Fibroblast of the conjunctiva (primary cell): ENCODE measurements at regions not wholly inside any gene's neighbourhood (a gene's known extent, or its start where the extent isn't known, plus 50 kb on each side); places are given as distances from the start of the nearest gene placed in this dataset.

Experiments
- DNase-seq: peaks from one replicate; pipeline ENCODE4 v3.0.0-alpha.2; 2010; ENCODE audit warnings: low read depth

DNA sequence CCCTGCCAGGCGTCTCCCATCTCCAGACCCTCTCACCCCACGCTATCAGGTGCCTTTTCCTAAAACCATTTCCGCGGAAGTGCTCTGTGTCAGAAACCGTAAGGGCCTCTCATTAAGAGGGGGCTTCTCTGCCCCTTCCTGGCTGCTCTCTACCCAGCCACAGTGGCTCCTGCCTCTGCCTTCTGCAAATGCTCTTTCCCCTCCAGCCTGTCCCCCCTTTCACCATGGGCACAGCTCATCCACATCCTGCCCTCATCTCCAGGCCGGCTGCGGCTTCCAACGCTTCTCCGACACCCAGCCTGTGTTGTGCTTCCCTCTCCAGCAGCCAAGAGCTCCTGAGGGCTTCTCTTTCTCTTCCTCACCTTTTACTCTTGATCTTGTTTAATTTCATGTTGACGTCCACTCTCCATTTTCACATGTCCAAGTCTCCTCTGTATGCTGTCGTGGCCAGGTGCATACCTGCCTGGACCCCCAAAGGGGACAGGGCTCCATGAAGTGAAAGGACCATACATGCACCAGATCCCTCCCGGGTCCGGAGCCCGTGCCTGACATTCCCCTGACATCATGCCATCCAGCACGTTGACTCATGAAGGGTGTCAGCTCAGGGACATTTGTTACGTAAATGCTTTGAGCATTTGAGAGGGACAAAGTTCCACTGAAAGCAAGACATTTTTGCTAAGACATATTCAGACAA, 306.5 kb downstream of the AJAP1 start:
- DNase-seq: no peak

- DNase-seq: no peak
These were observed 305.9 kb downstream of the AJAP1 start for GRCh38 chr1:4960336-4960735.

- no peak for DNase-seq
These were observed 304.8 kb downstream of the AJAP1 start for GRCh38 chr1:4959216-4959615.

DNA sequence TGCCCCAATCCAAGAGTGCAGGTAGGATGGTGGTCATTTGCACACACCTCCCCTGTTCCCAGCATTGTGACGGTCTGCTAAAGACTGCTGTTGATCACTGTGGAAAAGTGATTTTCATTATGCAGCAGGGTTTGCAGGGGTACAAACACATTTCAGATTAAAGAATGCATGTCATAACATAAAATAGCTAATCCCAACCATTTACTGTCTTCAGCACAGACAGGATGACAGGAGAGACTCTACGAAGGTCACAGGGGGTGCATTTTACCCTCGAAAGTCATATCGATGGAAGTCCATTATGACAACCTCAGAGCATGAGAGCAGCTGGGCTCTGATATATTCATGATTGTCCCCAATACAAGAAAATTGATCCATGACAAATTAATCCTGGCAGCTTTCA, 302.6 kb downstream of the AJAP1 start:
- no peak for DNase-seq

GRCh38 chr1:4954392-4954791, 300.0 kb downstream of the AJAP1 start:
- DNase-seq: no peak

- DNase-seq: no peak
These were observed 297.2 kb downstream of the AJAP1 start for GRCh38 chr1:4951601-4952000.

GRCh38 chr1:4946343-4946742, 291.9 kb downstream of the AJAP1 start:
- no peak for DNase-seq

- DNase-seq: no peak
These were observed 290.5 kb downstream of the AJAP1 start for GRCh38 chr1:4944911-4945310.

DNA sequence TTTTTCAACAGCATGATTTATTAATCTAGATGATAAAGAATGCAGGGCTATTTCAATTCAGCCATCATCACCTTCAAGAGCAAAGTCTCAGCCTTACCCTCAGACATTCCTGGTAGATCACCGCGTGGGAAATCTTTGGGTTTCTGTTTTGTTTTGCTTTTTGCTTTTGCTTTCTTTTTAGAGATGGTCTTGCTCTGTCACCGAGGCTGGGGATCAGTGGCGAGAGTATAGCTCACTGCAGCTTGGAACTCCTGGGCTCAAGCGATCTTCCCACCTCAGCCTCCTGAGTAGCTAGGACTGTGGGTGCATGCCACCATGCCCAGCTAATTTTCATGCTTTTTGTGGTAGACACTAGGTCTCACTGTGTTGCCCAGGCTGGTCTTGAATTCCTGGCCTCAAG, 289.7 kb downstream of the AJAP1 start:
- DNase-seq: no peak

- no peak for DNase-seq
These were observed 284.9 kb downstream of the AJAP1 start for GRCh38 chr1:4939266-4939665.

- no peak for DNase-seq
These were observed 283.6 kb downstream of the AJAP1 start for GRCh38 chr1:4937876-4938534.

DNA sequence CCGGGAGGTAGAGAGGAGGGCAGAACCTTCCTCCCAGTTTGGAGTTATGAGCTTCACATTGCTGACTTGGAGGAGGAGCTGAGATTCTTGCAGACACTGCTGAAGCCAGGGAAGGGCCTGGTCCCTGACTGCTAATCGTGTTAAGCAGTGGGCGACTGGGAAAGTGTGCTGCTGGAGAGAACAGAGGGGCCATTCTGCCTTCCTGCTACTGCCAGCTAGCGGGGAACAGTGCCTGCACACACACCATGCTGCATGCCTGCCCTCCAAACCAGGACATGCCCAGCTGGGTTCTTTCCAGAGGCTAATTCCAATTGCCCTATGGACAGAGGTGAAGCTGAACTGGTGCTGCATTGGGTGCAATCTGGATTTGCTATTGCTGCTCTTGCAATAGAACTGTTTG, 281.4 kb downstream of the AJAP1 start:
- DNase-seq: no peak

- no peak for DNase-seq
These were observed 278.8 kb downstream of the AJAP1 start for GRCh38 chr1:4933232-4933631.

- DNase-seq: no peak
These were observed 278.1 kb downstream of the AJAP1 start for GRCh38 chr1:4932311-4933030.

GRCh38 chr1:4931486-4931885, 277.1 kb downstream of the AJAP1 start:
- no peak for DNase-seq

GRCh38 chr1:4928186-4928585, 273.8 kb downstream of the AJAP1 start:
- DNase-seq: no peak

DNA sequence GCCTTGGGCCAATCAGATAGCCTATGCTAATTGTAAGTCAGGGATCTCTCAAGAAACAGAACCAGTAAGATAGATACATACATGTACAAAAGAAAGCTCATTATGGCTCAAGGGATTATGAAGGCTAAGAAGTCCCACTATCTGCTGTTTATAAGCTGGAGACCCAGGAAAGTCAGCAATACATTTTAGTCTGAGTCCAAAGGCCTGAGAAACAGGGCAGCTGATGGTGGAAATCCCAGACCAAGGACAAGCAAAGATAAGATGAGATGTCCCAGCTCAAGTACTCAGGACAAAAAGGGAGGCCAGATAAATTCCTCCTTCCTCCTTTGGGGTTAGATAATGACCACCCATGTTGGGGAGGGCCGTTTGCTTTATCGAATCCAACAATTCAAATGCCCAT, 269.9 kb downstream of the AJAP1 start:
- DNase-seq: no peak

DNA sequence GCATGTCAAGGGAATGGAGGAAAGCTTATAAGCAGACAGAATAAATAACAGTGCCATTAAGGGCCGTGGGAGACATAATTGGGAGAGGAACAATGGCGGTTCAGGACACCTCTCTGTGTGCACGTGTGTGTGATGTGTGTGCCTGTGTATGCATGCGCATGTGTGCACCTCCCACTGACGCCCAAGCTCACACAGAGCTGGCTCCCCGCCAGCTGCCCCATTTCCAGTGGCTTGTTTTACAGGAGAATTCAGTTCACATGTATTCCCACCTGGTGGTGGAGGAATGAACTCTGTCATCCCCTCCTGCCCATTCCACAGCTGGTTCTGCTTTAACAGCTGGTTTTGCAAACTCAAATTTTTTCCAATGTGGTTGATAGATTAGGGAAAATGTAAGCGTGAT, 262.2 kb downstream of the AJAP1 start:
- DNase-seq: no peak

- no peak for DNase-seq
These were observed 260.7 kb downstream of the AJAP1 start for GRCh38 chr1:4915154-4915553.

GRCh38 chr1:4908486-4908885, 254.1 kb downstream of the AJAP1 start:
- DNase-seq: no peak

GRCh38 chr1:4894566-4894965, 240.2 kb downstream of the AJAP1 start:
- DNase-seq: no peak

- DNase-seq: no peak
These were observed 226.2 kb downstream of the AJAP1 start for GRCh38 chr1:4880626-4881025.

DNA sequence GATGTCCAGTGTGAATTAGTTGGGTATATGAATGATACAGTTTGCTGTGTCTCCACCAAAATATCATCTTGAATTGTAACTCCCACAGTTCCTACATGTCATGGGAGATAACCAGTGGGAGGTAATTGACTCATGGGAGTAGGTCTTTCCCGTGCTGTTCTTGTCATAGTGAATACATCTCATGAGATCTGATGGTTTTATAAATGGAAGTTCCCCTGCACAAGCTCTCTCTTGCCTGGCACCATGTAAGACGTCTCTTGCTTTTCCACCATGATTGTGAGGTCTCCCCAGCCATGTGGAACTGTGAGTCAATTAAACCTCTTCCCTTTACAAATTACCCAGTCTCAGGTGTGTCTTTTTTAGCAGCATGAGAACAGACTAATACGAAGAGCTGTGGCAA, 223.0 kb downstream of the AJAP1 start:
- DNase-seq: no peak
